ENCODE measurements at regions not wholly inside any gene's neighbourhood (a gene's known extent, or its start where the extent isn't known, plus 50 kb on each side); places are given as distances from the start of the nearest gene placed in this dataset.

DNA sequence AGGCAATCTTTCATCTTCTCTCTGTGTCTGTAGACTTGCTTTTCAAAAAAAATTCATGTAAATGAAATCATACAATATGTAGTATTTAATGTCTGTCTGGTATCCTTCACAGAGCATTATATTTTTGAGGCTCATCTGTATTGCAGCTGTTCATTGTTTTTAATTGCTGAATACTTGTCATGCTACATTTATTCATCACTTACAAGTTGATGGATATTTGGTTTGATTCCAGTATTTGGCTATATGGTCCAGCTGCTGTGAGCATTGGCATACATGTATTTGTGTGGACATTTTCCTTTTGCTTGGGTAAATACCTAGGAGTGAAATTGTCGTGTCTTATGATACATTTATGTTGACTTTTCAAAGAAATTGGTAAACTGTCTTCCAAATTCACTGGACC, 441.4 kb downstream of the DCDC2C start:
- TF ChIP-seq, protein P1, sequence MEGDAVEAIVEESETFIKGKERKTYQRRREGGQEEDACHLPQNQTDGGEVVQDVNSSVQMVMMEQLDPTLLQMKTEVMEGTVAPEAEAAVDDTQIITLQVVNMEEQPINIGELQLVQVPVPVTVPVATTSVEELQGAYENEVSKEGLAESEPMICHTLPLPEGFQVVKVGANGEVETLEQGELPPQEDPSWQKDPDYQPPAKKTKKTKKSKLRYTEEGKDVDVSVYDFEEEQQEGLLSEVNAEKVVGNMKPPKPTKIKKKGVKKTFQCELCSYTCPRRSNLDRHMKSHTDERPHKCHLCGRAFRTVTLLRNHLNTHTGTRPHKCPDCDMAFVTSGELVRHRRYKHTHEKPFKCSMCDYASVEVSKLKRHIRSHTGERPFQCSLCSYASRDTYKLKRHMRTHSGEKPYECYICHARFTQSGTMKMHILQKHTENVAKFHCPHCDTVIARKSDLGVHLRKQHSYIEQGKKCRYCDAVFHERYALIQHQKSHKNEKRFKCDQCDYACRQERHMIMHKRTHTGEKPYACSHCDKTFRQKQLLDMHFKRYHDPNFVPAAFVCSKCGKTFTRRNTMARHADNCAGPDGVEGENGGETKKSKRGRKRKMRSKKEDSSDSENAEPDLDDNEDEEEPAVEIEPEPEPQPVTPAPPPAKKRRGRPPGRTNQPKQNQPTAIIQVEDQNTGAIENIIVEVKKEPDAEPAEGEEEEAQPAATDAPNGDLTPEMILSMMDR (IDR thresholded peaks at IDR 0.05), result no peak
- no peak for TF ChIP-seq POLR2A (IDR thresholded peaks at IDR 0.05)
